KOPT-K1 (cell line): ENCODE measurements at regions not wholly inside any gene's neighbourhood (a gene's known extent, or its start where the extent isn't known, plus 50 kb on each side); places are given as distances from the start of the nearest gene placed in this dataset.

Source experiments
- H3K27ac ChIP-seq: fragments of 200-600 bp; sonication (generic); 2 replicates; pipeline ENCODE4 v1.5.1; 2016; ENCODE audit warnings: antibody characterized with exemption, mild to moderate bottlenecking, low read depth, low read length; ENCODE audit not compliant: poor library complexity, severe bottlenecking
- H3K36me3 ChIP-seq: fragments of 200-600 bp; sonication (generic); 2 replicates; pipeline ENCODE4 v1.5.1; 2017; ENCODE audit warnings: antibody characterized with exemption, mild to moderate bottlenecking, low read length, moderate library complexity; ENCODE audit not compliant: insufficient read depth
- H3K9me3 ChIP-seq: fragments of 200-600 bp; sonication (generic); 2 replicates; pipeline ENCODE4 v1.5.1; 2017; ENCODE audit warnings: antibody characterized with exemption, low read length, mild to moderate bottlenecking; ENCODE audit not compliant: insufficient read depth, poor library complexity, severe bottlenecking

GRCh38 chr18:28916456-28916855, 739.5 kb upstream of the CDH2 start:
- H3K27ac ChIP-seq, result no peak overlapping the region
- H3K36me3 ChIP-seq, result no peaks in the 10 kb centered on the region
- no peaks in the 10 kb centered on the region for H3K9me3 ChIP-seq

- H3K27ac ChIP-seq, result no peak overlapping the region
- H3K9me3 ChIP-seq, result no peaks in the 10 kb centered on the region
- no peaks in the 10 kb centered on the region for H3K36me3 ChIP-seq
Observed at GRCh38 chr18:28905509-28905908, 728.6 kb upstream of the CDH2 start.

DNA sequence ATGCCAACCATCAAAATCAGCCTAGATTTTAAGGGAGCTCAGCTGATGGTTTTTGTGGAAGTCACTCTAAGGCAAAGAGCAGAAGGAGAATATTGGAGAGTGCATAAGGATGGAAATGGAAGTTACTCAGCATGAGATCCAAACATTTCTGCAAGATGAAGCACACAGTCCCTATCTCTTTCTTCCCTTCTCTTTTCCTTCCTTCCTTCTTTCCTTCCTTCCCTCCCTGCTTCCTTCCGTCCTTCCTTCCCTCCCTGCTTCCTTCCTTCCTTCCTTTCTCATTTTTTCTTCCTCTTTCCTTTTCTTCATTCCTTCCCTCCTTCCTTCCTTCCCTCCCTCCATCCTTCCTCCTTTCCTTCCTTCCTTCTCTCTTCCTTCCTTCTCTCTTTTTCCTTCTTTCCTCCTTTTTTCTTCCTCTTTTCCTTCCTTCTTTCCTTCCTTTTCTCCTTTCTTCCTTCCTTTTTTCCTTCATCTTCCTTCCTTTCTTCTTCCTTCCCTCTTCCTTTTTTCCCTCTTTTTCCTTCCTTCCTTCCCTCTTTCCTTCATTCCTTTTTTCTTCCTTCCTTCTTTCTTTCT, 727.9 kb upstream of the CDH2 start:
- Histone ChIP-seq H3K27ac (no peak overlapping the region), H3K9me3 (no peaks in the 10 kb centered on the region), H3K36me3 (no peaks in the 10 kb centered on the region)

DNA sequence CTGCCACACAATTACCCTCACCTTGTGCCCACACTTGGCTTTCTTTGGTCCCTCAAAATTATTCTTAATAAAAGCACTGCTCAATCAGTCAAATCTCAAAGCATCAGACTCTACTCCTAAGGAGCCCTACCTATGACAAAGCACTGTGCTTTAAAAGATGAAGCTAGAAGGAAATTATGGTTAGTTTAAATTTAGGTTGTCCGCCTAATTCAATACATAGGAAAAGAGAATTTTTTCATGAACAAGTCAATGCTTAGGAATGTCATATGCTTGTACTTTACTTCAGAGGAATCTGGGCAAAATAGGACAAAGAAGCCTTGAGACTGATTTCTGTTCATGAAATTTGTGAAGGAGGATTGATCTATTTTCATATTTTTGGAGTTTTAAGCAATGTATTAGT, 726.4 kb upstream of the CDH2 start:
- H3K36me3 ChIP-seq, result no peaks in the 10 kb centered on the region
- no peaks in the 10 kb centered on the region for H3K9me3 ChIP-seq
- H3K27ac ChIP-seq, result no peak overlapping the region

- H3K9me3 ChIP-seq, result no peaks in the 10 kb centered on the region
- H3K36me3 ChIP-seq, result no peaks in the 10 kb centered on the region
- H3K27ac ChIP-seq, result no peak overlapping the region
Observed at GRCh38 chr18:28890791-28891190, 713.9 kb upstream of the CDH2 start.

DNA sequence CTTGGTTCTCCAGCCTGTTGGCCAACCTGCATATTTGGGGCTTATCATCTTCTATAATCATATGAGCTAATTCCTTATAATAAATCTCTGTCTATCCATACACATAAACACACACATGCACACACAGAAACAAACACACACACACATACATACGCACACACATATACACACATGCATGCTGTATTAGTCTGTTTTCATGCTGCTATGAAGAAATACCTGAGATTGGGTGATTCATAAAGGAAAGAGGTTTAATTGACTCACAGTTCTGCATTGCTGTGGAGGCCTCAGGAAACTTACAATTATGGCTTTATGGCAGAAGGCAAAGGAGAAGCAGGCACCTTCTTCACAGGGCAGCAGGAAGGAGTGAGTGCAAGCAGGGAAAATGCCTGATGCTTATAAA, 707.4 kb upstream of the CDH2 start:
- no peaks in the 10 kb centered on the region for H3K9me3 ChIP-seq
- H3K36me3 ChIP-seq, result no peaks in the 10 kb centered on the region
- no peak overlapping the region for H3K27ac ChIP-seq

GRCh38 chr18:28880856-28881255, 703.9 kb upstream of the CDH2 start:
- Histone ChIP-seq H3K27ac (no peak overlapping the region), H3K9me3 (no peaks in the 10 kb centered on the region), H3K36me3 (no peaks in the 10 kb centered on the region)

DNA sequence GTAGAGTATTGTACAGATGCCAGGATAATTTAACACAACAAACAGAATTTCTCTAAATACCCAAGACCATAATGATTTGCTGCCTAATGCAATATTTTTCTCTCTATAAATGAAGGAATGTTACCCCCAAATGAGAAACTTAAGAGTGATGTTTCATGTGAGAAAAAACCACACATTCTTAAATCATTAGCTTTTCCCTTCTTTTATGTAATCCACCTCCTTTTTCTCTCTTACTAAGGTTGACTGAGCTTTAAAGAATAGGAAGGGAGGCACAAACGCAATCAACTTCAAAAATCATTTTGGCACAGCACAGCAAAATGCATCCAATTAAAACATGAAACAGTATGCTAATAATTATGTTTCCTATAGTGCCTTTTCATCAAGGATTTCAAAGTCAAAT, 698.1 kb upstream of the CDH2 start:
- Histone ChIP-seq H3K36me3 (no peaks in the 10 kb centered on the region), H3K27ac (no peak overlapping the region), H3K9me3 (no peaks in the 10 kb centered on the region)

- H3K27ac ChIP-seq, result no peak overlapping the region
- H3K9me3 ChIP-seq, result no peaks in the 10 kb centered on the region
- H3K36me3 ChIP-seq, result no peaks in the 10 kb centered on the region
Observed at GRCh38 chr18:28863396-28863795, 686.5 kb upstream of the CDH2 start.

DNA sequence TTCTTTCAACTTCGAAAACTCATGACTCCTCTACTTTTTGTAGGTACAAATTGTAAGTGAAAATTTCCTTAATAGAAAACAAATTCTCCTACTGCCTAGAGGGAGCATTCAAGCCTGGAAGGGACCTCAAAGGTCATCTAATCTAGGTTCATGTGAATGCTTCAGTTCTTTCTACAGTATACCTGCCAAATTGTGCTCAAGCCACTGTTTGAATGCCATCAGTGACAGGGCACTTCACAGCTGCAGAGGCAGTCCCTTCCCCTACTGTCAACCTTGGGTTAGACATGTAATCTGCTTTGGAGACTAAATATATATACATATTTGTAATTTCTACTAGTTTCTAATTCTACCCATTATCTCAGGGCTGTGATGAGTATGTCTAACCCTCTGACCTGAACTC, 681.3 kb upstream of the CDH2 start:
- Histone ChIP-seq H3K27ac (no peak overlapping the region), H3K36me3 (no peaks in the 10 kb centered on the region), H3K9me3 (no peaks in the 10 kb centered on the region)

DNA sequence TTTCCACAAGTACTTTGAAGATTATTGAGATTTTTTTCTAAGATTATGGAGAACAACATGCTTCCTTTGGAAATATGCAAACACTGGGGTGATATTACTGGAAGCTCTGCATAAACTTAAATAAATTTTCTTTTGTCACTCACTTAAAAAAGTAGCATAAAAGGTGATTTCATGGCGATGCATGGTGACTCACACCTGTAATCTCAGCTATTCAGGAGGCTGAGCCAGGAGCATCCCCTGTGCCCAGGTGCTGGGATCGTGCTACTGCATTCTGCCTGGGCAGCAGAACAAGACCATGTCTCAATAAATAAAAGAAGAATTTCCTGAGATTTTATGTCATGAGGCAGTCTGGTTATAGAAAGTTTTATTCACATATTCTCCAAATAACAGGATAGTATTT, 679.1 kb upstream of the CDH2 start:
- Histone ChIP-seq H3K36me3 (no peaks in the 10 kb centered on the region), H3K9me3 (no peaks in the 10 kb centered on the region), H3K27ac (no peak overlapping the region)

DNA sequence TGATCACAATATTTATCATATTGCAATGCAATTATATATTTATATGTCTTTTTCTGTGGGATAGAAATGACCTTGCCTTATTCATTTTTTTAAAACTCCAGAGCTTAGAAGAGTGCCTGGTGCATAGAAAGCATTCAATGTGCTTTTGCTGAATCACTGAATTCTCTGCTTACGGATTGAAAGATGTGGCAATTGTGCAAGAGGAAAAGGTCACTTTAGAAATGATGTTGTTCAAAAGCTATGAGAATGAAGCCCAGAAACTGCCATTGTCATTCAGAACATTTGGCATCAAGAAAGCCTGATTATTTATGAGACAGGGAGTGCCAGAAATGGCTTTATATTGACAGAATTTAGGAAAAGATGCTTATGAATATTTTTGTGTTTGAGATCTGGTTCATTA, 678.6 kb upstream of the CDH2 start:
- Histone ChIP-seq H3K36me3 (no peaks in the 10 kb centered on the region), H3K27ac (no peak overlapping the region), H3K9me3 (no peaks in the 10 kb centered on the region)

- Histone ChIP-seq H3K36me3 (no peaks in the 10 kb centered on the region), H3K27ac (no peak overlapping the region), H3K9me3 (no peaks in the 10 kb centered on the region)
Observed at GRCh38 chr18:28854964-28855363, 678.0 kb upstream of the CDH2 start.

DNA sequence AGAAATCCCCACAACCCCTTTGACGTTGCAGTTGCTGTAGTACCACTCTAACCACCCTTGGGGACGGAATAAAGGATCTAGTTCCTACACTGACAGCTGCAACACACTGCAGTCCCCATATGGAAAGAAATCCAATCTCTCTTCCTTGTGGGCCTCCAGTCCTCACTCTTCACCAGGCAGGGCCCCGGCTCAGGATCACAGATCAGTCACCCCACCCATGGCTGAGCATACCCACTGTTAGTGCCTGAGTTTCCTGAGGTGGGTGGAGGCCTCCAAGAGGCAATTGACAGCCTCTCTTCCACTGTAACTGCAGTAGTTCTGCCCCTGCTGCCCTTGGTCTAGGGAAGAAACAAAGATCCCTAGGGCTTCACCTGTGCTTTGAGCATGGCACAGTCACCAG, 670.0 kb upstream of the CDH2 start:
- no peaks in the 10 kb centered on the region for H3K36me3 ChIP-seq
- H3K27ac ChIP-seq, result no peak overlapping the region
- H3K9me3 ChIP-seq, result no peaks in the 10 kb centered on the region

DNA sequence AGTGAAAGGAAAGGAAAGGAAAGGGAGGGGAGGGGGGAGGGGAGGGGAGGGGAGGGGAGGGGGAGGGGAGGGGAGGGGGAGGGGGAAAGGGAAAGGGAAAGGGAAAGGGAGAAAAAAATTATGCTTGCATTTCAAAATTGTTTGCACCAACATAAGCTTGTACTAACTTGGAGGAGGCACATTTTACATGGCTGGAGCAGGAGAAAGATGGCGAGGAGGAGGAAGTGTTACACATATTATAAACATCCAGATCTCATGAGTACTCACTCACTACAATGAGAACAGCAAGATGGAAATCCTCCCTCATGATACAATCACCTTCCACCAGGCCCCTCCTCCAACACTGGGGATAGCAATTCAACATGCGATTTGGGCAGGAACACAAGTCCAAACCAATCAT, 660.2 kb upstream of the CDH2 start:
- no peak overlapping the region for H3K27ac ChIP-seq
- no peaks in the 10 kb centered on the region for H3K36me3 ChIP-seq
- H3K9me3 ChIP-seq, result no peaks in the 10 kb centered on the region

DNA sequence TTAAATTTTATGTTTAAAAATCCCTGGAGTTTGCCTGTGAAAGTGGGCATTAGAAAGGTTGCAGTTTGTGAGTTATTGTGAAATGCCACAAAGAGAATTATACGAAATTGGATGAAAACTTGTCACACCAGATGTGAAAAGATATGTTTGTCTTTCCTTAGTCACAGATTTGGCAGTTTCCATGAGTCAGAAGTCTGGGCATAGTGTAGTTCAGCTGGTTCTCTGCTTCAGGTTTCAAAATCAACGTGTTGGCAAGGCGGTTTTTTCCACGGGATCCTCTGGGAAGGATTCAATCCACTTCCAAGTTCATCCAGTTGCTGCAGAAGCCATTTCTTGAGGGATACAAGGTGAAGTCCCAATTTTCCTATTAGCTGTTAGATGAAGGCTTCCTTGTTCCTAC, 658.0 kb upstream of the CDH2 start:
- Histone ChIP-seq H3K27ac (no peak overlapping the region), H3K36me3 (no peaks in the 10 kb centered on the region), H3K9me3 (no peaks in the 10 kb centered on the region)

DNA sequence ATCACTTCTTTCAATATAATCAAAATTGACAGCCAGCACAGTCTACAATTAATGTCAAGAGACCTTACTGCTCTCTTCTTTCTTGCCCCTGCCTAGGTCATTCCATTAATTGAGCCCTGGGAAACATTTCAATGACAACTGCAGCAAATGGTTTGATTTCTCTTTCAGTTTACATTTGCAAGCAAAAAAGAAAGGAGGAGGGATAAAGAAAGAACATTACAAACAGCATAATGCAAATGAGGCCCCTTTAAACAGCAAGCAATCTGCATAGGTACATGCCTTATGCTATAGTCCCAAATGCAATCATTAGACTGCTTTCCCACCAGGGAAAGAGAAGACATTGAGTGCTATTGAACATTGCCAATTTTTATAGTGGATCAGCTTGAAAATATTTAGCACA, 655.0 kb upstream of the CDH2 start:
- H3K9me3 ChIP-seq, result no peaks in the 10 kb centered on the region
- H3K36me3 ChIP-seq, result no peaks in the 10 kb centered on the region
- no peak overlapping the region for H3K27ac ChIP-seq
